ENCODE measurements at regions not wholly inside any gene's neighbourhood (a gene's known extent, or its start where the extent isn't known, plus 50 kb on each side); places are given as distances from the start of the nearest gene placed in this dataset.

DNA sequence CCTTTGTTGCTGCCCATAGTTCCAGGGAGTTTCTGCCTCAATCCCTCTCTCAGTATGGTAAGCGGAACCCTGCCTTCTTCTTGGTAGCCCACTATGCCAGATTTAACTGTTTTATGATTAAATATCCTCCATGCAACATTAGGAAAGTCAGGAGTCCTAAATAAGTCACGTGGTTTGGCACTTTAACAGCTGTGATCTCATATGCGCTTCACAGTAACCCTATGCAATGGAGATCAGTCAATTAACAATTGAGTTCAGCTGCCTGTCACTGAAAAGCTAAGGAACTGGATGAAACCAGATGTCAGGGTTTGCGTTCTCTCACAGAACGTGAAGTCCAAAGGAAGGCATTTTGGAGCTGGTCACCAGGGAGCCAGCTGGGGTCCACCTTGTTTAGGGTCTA is 81.6 kb downstream of the PSMB1 start:
- Mint-ChIP-seq H3K36me3 (peaks cover 3% of the 10 kb centered on the region), H3K4me1 (peaks cover 33% of the 10 kb centered on the region), H3K27me3 (ENCODE audit: insufficient read depth, low read depth) (peaks cover 4% of the 10 kb centered on the region), H3K4me3 (no peak overlapping the region), H3K27ac (no peak overlapping the region), H3K9me3 (peaks cover 8% of the 10 kb centered on the region)
- no peak for DNase-seq (ENCODE audit: low spot score)
- H3K9ac ChIP-seq = no peak overlapping the region
- H3K4me2 ChIP-seq = no peak overlapping the region
- H3K4me3 ChIP-seq = no peak overlapping the region
- peaks cover 5% of the 10 kb centered on the region for H3K4me1 ChIP-seq
- no peak overlapping the region for H3K27ac ChIP-seq
- no peaks in the 10 kb centered on the region for H3K9me3 ChIP-seq (ENCODE audit: low read depth)
- H3F3A ChIP-seq (ENCODE audit: low read depth) = peaks cover 6% of the 10 kb centered on the region
- TF ChIP-seq EZH2phosphoT487 (IDR thresholded peaks at IDR 0.05) (no peak), EZH2 (IDR thresholded peaks at IDR 0.05) (no peak)
- TF ChIP-seq, protein P1, sequence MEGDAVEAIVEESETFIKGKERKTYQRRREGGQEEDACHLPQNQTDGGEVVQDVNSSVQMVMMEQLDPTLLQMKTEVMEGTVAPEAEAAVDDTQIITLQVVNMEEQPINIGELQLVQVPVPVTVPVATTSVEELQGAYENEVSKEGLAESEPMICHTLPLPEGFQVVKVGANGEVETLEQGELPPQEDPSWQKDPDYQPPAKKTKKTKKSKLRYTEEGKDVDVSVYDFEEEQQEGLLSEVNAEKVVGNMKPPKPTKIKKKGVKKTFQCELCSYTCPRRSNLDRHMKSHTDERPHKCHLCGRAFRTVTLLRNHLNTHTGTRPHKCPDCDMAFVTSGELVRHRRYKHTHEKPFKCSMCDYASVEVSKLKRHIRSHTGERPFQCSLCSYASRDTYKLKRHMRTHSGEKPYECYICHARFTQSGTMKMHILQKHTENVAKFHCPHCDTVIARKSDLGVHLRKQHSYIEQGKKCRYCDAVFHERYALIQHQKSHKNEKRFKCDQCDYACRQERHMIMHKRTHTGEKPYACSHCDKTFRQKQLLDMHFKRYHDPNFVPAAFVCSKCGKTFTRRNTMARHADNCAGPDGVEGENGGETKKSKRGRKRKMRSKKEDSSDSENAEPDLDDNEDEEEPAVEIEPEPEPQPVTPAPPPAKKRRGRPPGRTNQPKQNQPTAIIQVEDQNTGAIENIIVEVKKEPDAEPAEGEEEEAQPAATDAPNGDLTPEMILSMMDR (IDR thresholded peaks at IDR 0.05) = no peak
- H3K27me3 ChIP-seq = no peaks in the 10 kb centered on the region
- no peaks in the 10 kb centered on the region for H4K20me1 ChIP-seq (ENCODE audit: low read depth)
- no peaks in the 10 kb centered on the region for H3K79me2 ChIP-seq (ENCODE audit: low read depth)
- H3K36me3 ChIP-seq = no peaks in the 10 kb centered on the region
- H2AFZ ChIP-seq (replicated peaks) = no peak overlapping the region

- Histone ChIP-seq H3K79me2 (ENCODE audit: low read depth) (no peaks in the 10 kb centered on the region), H3K36me3 (no peaks in the 10 kb centered on the region), H4K20me1 (ENCODE audit: low read depth) (no peaks in the 10 kb centered on the region), H2AFZ (replicated peaks) (no peak overlapping the region), H3F3A (ENCODE audit: low read depth) (peaks cover 9% of the 10 kb centered on the region), H3K9me3 (ENCODE audit: low read depth) (no peaks in the 10 kb centered on the region), H3K4me1 (peaks cover 5% of the 10 kb centered on the region), H3K9ac (no peak overlapping the region), H3K4me2 (no peak overlapping the region), H3K27me3 (no peaks in the 10 kb centered on the region), H3K4me3 (no peak overlapping the region), H3K27ac (no peak overlapping the region)
- Mint-ChIP-seq H3K27ac (peak overlapping the region; percentile 40), H3K4me1 (peaks cover 33% of the 10 kb centered on the region), H3K36me3 (peaks cover 4% of the 10 kb centered on the region), H3K27me3 (ENCODE audit: insufficient read depth, low read depth) (peaks cover 2% of the 10 kb centered on the region), H3K9me3 (peaks cover 10% of the 10 kb centered on the region), H3K4me3 (no peak overlapping the region)
- TF ChIP-seq EZH2phosphoT487 (IDR thresholded peaks at IDR 0.05) = no peak
- DNase-seq (ENCODE audit: low spot score) = no peak
These were observed 82.4 kb downstream of the PSMB1 start for GRCh38 chr6:170470734-170471133.

DNA sequence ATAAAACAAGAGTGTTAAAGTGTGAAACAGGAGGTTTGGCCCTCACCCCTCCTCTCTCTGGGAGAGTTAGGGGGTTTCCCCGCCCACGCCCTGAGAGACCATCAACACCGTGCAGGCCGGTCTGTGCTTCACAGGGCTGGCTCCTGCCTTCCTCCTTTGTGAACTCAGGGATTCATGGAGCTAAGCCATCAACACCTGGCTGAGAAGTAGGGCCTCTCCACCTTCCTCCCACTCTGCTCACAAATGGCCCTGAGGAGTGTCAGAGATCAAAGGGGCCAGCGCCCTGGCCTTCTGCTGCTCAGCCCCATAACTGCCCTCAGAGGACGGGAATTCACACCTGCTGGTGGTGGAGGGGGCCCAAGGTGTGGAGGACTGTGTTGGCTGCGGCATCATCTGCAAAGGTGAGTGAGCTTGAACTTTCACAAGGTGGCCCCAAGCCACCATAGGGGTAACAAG is 88.6 kb downstream of the PSMB1 start:
- Histone ChIP-seq H3K9me3 (ENCODE audit: low read depth) (no peaks in the 10 kb centered on the region), H3K4me3 (no peak overlapping the region), H3K4me2 (no peak overlapping the region), H3K27ac (no peak overlapping the region), H3K4me1 (peaks cover 3% of the 10 kb centered on the region), H3F3A (ENCODE audit: low read depth) (peaks cover 11% of the 10 kb centered on the region), H3K27me3 (no peaks in the 10 kb centered on the region), H4K20me1 (ENCODE audit: low read depth) (no peaks in the 10 kb centered on the region), H3K9ac (no peak overlapping the region), H3K36me3 (no peaks in the 10 kb centered on the region), H2AFZ (replicated peaks) (no peak overlapping the region), H3K79me2 (ENCODE audit: low read depth) (no peaks in the 10 kb centered on the region)
- H3K27me3 Mint-ChIP-seq (ENCODE audit: insufficient read depth, low read depth) = peaks cover 4% of the 10 kb centered on the region
- TF ChIP-seq, protein P1 (IDR thresholded peaks at IDR 0.05) = no peak
- TF ChIP-seq EZH2 (IDR thresholded peaks at IDR 0.05) (no peak), EZH2phosphoT487 (IDR thresholded peaks at IDR 0.05) (no peak)
- DNase-seq (ENCODE audit: low spot score) = no peak
- peaks cover 11% of the 10 kb centered on the region for H3K9me3 Mint-ChIP-seq
- H3K4me3 Mint-ChIP-seq = no peak overlapping the region
- H3K36me3 Mint-ChIP-seq = peaks cover 5% of the 10 kb centered on the region
- no peak overlapping the region for H3K27ac Mint-ChIP-seq
- peaks cover 10% of the 10 kb centered on the region for H3K4me1 Mint-ChIP-seq

DNA sequence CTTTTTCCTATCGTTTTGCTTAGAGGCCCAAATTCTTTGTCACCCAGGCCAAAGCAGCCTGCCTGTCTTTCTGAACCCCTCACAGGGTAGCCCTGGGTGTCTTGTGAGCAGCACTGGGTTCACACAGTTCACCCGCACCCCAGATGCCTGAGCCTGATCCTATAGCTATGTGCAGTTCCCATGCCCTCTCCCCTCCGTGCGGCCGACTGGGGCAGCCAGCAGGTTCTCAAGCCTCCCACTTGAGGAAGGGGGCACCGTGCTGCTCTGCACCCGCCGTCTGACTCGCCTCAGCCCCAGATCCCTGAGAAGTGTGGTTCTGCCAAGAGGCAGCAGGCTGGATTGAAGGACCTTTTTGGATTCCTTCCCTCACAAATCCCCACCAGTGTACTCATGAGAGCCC is 89.0 kb downstream of the PSMB1 start:
- H3K9me3 Mint-ChIP-seq = peaks cover 11% of the 10 kb centered on the region
- Histone ChIP-seq H3K4me2 (no peak overlapping the region), H3K79me2 (ENCODE audit: low read depth) (no peaks in the 10 kb centered on the region), H3K9ac (no peak overlapping the region), H3K27me3 (no peaks in the 10 kb centered on the region), H3F3A (ENCODE audit: low read depth) (peaks cover 11% of the 10 kb centered on the region), H3K4me1 (peaks cover 3% of the 10 kb centered on the region), H3K9me3 (ENCODE audit: low read depth) (no peaks in the 10 kb centered on the region), H3K36me3 (no peaks in the 10 kb centered on the region), H3K4me3 (no peak overlapping the region), H2AFZ (replicated peaks) (no peak overlapping the region), H3K27ac (no peak overlapping the region), H4K20me1 (ENCODE audit: low read depth) (no peaks in the 10 kb centered on the region)
- H3K36me3 Mint-ChIP-seq = peaks cover 5% of the 10 kb centered on the region
- H3K4me3 Mint-ChIP-seq = peak overlapping the region; percentile 13
- H3K27me3 Mint-ChIP-seq (ENCODE audit: insufficient read depth, low read depth) = peaks cover 4% of the 10 kb centered on the region
- peaks cover 11% of the 10 kb centered on the region for H3K4me1 Mint-ChIP-seq
- peak overlapping the region; percentile 40 for H3K27ac Mint-ChIP-seq
- TF ChIP-seq, protein P1 (IDR thresholded peaks at IDR 0.05) = no peak
- DNase-seq (ENCODE audit: low spot score) = no peak

Measured in neural progenitor cell (in vitro differentiated cells).